ENCODE measurements at regions not wholly inside any gene's neighbourhood (a gene's known extent, or its start where the extent isn't known, plus 50 kb on each side); places are given as distances from the start of the nearest gene placed in this dataset.

GRCh38 chr2:226057365-226057764, 657.9 kb downstream of the NYAP2 start:
- H3K27ac ChIP-seq (ENCODE audit: extremely low read length, insufficient read depth, low read length): no peak overlapping the region
- intact Hi-C loops (cut with micrococcal nuclease; ENCODE audit: unreplicated experiment) (no loop called here), in situ Hi-C loops (cut with HindIII; ENCODE audit: extremely low pct_ligation_motif_present, low pct_unique_long_range_greater_than_20kb) (no loop called here)
- H2AFZ ChIP-seq (ENCODE audit: low read length): no peak overlapping the region
- DNase-seq (ENCODE audit: low spot score): no peak
- WGBS (ENCODE audit: low lambda C conversion rate): 31% methylated on average over 1 of the region's 1 CpG
- FAIRE-seq: no peak
- ChIA-PET POLR2A (interaction anchor here (1.5 kb wide), 1 partner anchor 26 kb away, joined by 3 read pairs; no protein-coding TSS in a partner anchor), CTCF (ENCODE audit: low intra/inter-chr PET ratio, low total read pairs) (no interaction called here)
- ATAC-seq: no peak
- no peak overlapping the region for H3K9ac ChIP-seq (ENCODE audit: insufficient read depth, low read depth, low read length)
- H3K27me3 ChIP-seq (ENCODE audit: control insufficient read depth in 1 of 2, insufficient read depth in 2 of 2, low read length in 2 of 2): no peaks in the 10 kb centered on the region
- H3K36me3 ChIP-seq (replicated peaks in 1 of 2; ENCODE audit: control insufficient read depth in 1 of 2, insufficient read depth in 2 of 2, low read length in 2 of 2): no peaks in the 10 kb centered on the region
- no peaks in the 10 kb centered on the region for H3K9me3 ChIP-seq (ENCODE audit: low read length)
- no peaks in the 10 kb centered on the region for H4K20me1 ChIP-seq (ENCODE audit: insufficient read depth, low read length)
- H3K4me3 ChIP-seq (replicated peaks in 1 of 3; ENCODE audit: insufficient read depth in 1 of 3, low read depth in 2 of 3, low read length in 3 of 3): no peak overlapping the region
- no TSS peak for BruUV-seq (replicated peaks)
- no peak overlapping the region for H3K4me2 ChIP-seq (ENCODE audit: low read depth, low read length)
- H3K4me1 ChIP-seq (ENCODE audit: insufficient read depth, low read length): peaks cover 29% of the 10 kb centered on the region
- H3K79me2 ChIP-seq (ENCODE audit: insufficient read depth, low read length): no peaks in the 10 kb centered on the region
- no peak for TF ChIP-seq ZNF503 (CRISPR knock-in tag; IDR thresholded peaks at IDR 0.05)
- no peak for TF ChIP-seq ZBTB8A (CRISPR knock-in tag; IDR thresholded peaks at IDR 0.05; ENCODE audit: borderline replicate concordance, low read depth)
- TF ChIP-seq STAT5B (CRISPR knock-in tag; IDR thresholded peaks at IDR 0.05): no peak
- no peak for TF ChIP-seq RBM22 (optimal IDR thresholded peaks at IDR 0.05; ENCODE audit: low read length)
- TF ChIP-seq ZBTB3 (CRISPR knock-in tag; IDR thresholded peaks at IDR 0.05; ENCODE audit: borderline replicate concordance, low read depth): no peak
- no peak for TF ChIP-seq NCOR1 (IDR thresholded peaks at IDR 0.05; ENCODE audit: borderline replicate concordance, low read length)
- TF ChIP-seq, protein P1, sequence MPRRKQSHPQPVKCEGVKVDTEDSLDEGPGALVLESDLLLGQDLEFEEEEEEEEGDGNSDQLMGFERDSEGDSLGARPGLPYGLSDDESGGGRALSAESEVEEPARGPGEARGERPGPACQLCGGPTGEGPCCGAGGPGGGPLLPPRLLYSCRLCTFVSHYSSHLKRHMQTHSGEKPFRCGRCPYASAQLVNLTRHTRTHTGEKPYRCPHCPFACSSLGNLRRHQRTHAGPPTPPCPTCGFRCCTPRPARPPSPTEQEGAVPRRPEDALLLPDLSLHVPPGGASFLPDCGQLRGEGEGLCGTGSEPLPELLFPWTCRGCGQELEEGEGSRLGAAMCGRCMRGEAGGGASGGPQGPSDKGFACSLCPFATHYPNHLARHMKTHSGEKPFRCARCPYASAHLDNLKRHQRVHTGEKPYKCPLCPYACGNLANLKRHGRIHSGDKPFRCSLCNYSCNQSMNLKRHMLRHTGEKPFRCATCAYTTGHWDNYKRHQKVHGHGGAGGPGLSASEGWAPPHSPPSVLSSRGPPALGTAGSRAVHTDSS (CRISPR knock-in tag; conservative IDR thresholded peaks at IDR 0.05): no peak
- no peak for TF ChIP-seq ZNF496 (CRISPR knock-in tag; IDR thresholded peaks at IDR 0.05; ENCODE audit: insufficient replicate concordance)
- TF ChIP-seq ZNF652 (CRISPR knock-in tag; IDR thresholded peaks at IDR 0.05; ENCODE audit: borderline replicate concordance, low read depth): no peak
- TF ChIP-seq LRRFIP1 (CRISPR knock-in tag; conservative IDR thresholded peaks at IDR 0.05): no peak
- TF ChIP-seq, protein P2, sequence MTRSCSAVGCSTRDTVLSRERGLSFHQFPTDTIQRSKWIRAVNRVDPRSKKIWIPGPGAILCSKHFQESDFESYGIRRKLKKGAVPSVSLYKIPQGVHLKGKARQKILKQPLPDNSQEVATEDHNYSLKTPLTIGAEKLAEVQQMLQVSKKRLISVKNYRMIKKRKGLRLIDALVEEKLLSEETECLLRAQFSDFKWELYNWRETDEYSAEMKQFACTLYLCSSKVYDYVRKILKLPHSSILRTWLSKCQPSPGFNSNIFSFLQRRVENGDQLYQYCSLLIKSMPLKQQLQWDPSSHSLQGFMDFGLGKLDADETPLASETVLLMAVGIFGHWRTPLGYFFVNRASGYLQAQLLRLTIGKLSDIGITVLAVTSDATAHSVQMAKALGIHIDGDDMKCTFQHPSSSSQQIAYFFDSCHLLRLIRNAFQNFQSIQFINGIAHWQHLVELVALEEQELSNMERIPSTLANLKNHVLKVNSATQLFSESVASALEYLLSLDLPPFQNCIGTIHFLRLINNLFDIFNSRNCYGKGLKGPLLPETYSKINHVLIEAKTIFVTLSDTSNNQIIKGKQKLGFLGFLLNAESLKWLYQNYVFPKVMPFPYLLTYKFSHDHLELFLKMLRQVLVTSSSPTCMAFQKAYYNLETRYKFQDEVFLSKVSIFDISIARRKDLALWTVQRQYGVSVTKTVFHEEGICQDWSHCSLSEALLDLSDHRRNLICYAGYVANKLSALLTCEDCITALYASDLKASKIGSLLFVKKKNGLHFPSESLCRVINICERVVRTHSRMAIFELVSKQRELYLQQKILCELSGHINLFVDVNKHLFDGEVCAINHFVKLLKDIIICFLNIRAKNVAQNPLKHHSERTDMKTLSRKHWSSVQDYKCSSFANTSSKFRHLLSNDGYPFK (CRISPR knock-in tag; IDR thresholded peaks at IDR 0.05; ENCODE audit: borderline replicate concordance): no peak
